ENCODE measurements at regions not wholly inside any gene's neighbourhood (a gene's known extent, or its start where the extent isn't known, plus 50 kb on each side); places are given as distances from the start of the nearest gene placed in this dataset.

- Histone ChIP-seq H3K4me3 (ENCODE audit: low read depth in 2 of 2, low read length in 1 of 2) (no peak overlapping the region), H3K9me2 (no peaks in the 10 kb centered on the region), H4K20me1 (ENCODE audit: insufficient read depth) (no peaks in the 10 kb centered on the region), H3K9me3 (no peaks in the 10 kb centered on the region), H3K4me2 (no peak overlapping the region), H3F3A (replicated peaks; ENCODE audit: insufficient read depth) (no peaks in the 10 kb centered on the region), H3K4me1 (ENCODE audit: control insufficient read depth in 1 of 2, insufficient read depth in 2 of 2, low read depth in 1 of 2, low read length in 1 of 2) (no peaks in the 10 kb centered on the region), H3K36me3 (replicated peaks in 1 of 2; ENCODE audit: control insufficient read depth in 1 of 2, insufficient read depth in 2 of 2, low read length in 1 of 2) (no peaks in the 10 kb centered on the region), H3K27me3 (ENCODE audit: insufficient read depth) (no peaks in the 10 kb centered on the region), H2AFZ (ENCODE audit: low read depth) (no peak overlapping the region), H3K9ac (no peak overlapping the region), H3K27ac (ENCODE audit: low read depth in 2 of 2, low read length in 1 of 2) (no peak overlapping the region), H3K79me2 (ENCODE audit: insufficient read depth) (no peaks in the 10 kb centered on the region)
- ChIA-PET CTCF (no interaction called here), POLR2A (no interaction called here)
- WGBS (ENCODE audit: low lambda C conversion rate) = 33% methylated on average over 2 of the region's 2 CpGs
- DNase-seq = no peak
- no peak for TF ChIP-seq NRF1 (IDR thresholded peaks at IDR 0.05; ENCODE audit: low read depth, low read length)
- TF ChIP-seq USF2 (IDR thresholded peaks at IDR 0.05; ENCODE audit: borderline replicate concordance, low read depth, low read length) = no peak
- TF ChIP-seq RFX5 (IDR thresholded peaks at IDR 0.05; ENCODE audit: low read length) = no peak
- no peak for TF ChIP-seq NFIC (IDR thresholded peaks at IDR 0.05; ENCODE audit: borderline replicate concordance)
Measured at GRCh38 chr3:163664466-163664865, 1413.8 kb downstream of the SI start.

GRCh38 chr3:163657088-163657487 lies 1421.2 kb downstream of the SI start:
- Histone ChIP-seq H3K9me2 (no peaks in the 10 kb centered on the region), H3K27me3 (ENCODE audit: insufficient read depth) (no peaks in the 10 kb centered on the region), H3K9me3 (no peaks in the 10 kb centered on the region), H2AFZ (ENCODE audit: low read depth) (no peak overlapping the region), H4K20me1 (ENCODE audit: insufficient read depth) (no peaks in the 10 kb centered on the region), H3K36me3 (replicated peaks in 1 of 2; ENCODE audit: control insufficient read depth in 1 of 2, insufficient read depth in 2 of 2, low read length in 1 of 2) (no peaks in the 10 kb centered on the region), H3F3A (replicated peaks; ENCODE audit: insufficient read depth) (no peaks in the 10 kb centered on the region), H3K27ac (ENCODE audit: low read depth in 2 of 2, low read length in 1 of 2) (no peak overlapping the region), H3K79me2 (ENCODE audit: insufficient read depth) (no peaks in the 10 kb centered on the region), H3K9ac (no peak overlapping the region), H3K4me2 (no peak overlapping the region), H3K4me3 (ENCODE audit: low read depth in 2 of 2, low read length in 1 of 2) (no peak overlapping the region), H3K4me1 (ENCODE audit: control insufficient read depth in 1 of 2, insufficient read depth in 2 of 2, low read depth in 1 of 2, low read length in 1 of 2) (no peaks in the 10 kb centered on the region)
- ChIA-PET POLR2A (no interaction called here), CTCF (no interaction called here)
- no peak for TF ChIP-seq POLR2AphosphoS5 (IDR thresholded peaks at IDR 0.05; ENCODE audit: low read depth, low read length)
- no peak for TF ChIP-seq GABPA (IDR thresholded peaks at IDR 0.05; ENCODE audit: low read depth)
- TF ChIP-seq ELF1 (IDR thresholded peaks at IDR 0.05) = no peak
- no peak for TF ChIP-seq FOSL2 (IDR thresholded peaks at IDR 0.05; ENCODE audit: borderline replicate concordance, low read depth)
- TF ChIP-seq MEF2A (IDR thresholded peaks at IDR 0.05; ENCODE audit: borderline replicate concordance, low read depth) = no peak
- TF ChIP-seq IRF3 (IDR thresholded peaks at IDR 0.05; ENCODE audit: low read depth, low read length) = no peak
- no peak for TF ChIP-seq NFIC (IDR thresholded peaks at IDR 0.05; ENCODE audit: borderline replicate concordance)
- TF ChIP-seq EP300 (IDR thresholded peaks at IDR 0.05; ENCODE audit: borderline replicate concordance in 1 of 2, low read depth in 1 of 2, low read length in 1 of 2) = no peak
- no peak for TF ChIP-seq CTCF (IDR thresholded peaks at IDR 0.05)
- no peak for TF ChIP-seq MAX (IDR thresholded peaks at IDR 0.05; ENCODE audit: low read depth)
- TF ChIP-seq FOXM1 (IDR thresholded peaks at IDR 0.05; ENCODE audit: low read depth) = no peak
- no peak for TF ChIP-seq RCOR1 (IDR thresholded peaks at IDR 0.05; ENCODE audit: low read length)
- no peak for TF ChIP-seq REST (IDR thresholded peaks at IDR 0.05; ENCODE audit: low read depth, low read length)
- TF ChIP-seq RAD21 (IDR thresholded peaks at IDR 0.05; ENCODE audit: low read length) = no peak
- no peak for TF ChIP-seq PBX3 (IDR thresholded peaks at IDR 0.05)
- TF ChIP-seq USF2 (IDR thresholded peaks at IDR 0.05; ENCODE audit: borderline replicate concordance, low read depth, low read length) = no peak
- TF ChIP-seq MXI1 (IDR thresholded peaks at IDR 0.05; ENCODE audit: low read depth, low read length) = no peak
- TF ChIP-seq RFX5 (IDR thresholded peaks at IDR 0.05; ENCODE audit: low read length) = no peak
- WGBS (ENCODE audit: low lambda C conversion rate) = 42% methylated on average over 2 of the region's 2 CpGs
- DNase-seq = no peak

Measured in SK-N-SH (cell line).